IPS-20b (cell line): ENCODE measurements at regions not wholly inside any gene's neighbourhood (a gene's known extent, or its start where the extent isn't known, plus 50 kb on each side); places are given as distances from the start of the nearest gene placed in this dataset.

Experiments used
- H3K27ac ChIP-seq: one replicate; pipeline ENCODE4 v1.5.1; 2013; ENCODE audit warnings: low read length
- H3K27me3 ChIP-seq: 2 replicates; pipeline ENCODE4 v1.6.1; 2013; ENCODE audit warnings: mild to moderate bottlenecking, low read length, inconsistent platforms; ENCODE audit not compliant: insufficient read depth
- H3K36me3 ChIP-seq: 2 replicates; pipeline ENCODE4 v1.6.1; 2013; ENCODE audit warnings: low read depth, mild to moderate bottlenecking, inconsistent platforms, low read length, moderate library complexity; ENCODE audit not compliant: insufficient read depth
- H3K4me1 ChIP-seq: 2 replicates; pipeline ENCODE4 v1.6.1; 2013; ENCODE audit warnings: mild to moderate bottlenecking, control low read depth, inconsistent platforms, low read length, moderate library complexity; ENCODE audit not compliant: insufficient read depth
- H3K4me3 ChIP-seq: 2 replicates; pipeline ENCODE4 v1.5.1; 2013; ENCODE audit warnings: mild to moderate bottlenecking, low read length, inconsistent platforms
- H3K9ac ChIP-seq: 2 replicates; pipeline ENCODE4 v1.6.1; 2013; ENCODE audit warnings: low read depth, mild to moderate bottlenecking, inconsistent platforms, low read length, moderate library complexity
- H3K9me3 ChIP-seq: 2 replicates; pipeline ENCODE4 v1.6.1; 2013; ENCODE audit warnings: mild to moderate bottlenecking, low read depth, low read length, inconsistent platforms; ENCODE audit not compliant: insufficient read depth

DNA sequence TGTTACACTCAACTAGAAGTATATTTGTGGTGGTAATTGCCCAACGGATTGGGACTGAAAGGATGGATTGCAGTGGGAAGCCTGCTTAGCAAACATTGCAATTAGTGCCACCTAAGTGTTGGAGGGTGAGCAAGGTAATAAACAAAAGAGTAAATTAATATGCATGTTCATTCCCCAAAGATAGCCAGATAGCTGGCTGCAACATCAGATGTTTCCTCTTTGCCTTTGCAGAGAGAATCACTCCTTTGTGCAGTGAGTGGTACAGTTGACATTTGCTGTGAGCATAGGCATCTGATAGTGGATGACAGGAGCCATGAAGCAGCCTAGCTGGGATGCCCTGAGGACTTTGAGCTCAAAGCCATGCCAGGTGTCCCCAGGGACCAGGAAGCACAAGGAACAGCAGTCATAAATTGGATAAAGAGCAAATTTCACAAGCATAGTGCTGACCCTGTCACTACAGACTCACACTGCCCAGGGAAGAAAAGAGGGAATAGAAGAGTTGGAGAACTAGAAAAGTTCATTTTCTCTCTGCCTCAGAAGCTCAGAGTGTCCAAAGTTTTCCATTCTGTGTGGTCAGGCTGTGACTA lies 336.1 kb upstream of the SLC30A5 start:
- no peak overlapping the region for H3K9ac ChIP-seq
- H3K9me3 ChIP-seq = no peaks in the 10 kb centered on the region
- H3K4me3 ChIP-seq = no peak overlapping the region
- no peak overlapping the region for H3K27ac ChIP-seq
- H3K36me3 ChIP-seq = no peaks in the 10 kb centered on the region
- H3K4me1 ChIP-seq = no peaks in the 10 kb centered on the region
- H3K27me3 ChIP-seq = no peaks in the 10 kb centered on the region

DNA sequence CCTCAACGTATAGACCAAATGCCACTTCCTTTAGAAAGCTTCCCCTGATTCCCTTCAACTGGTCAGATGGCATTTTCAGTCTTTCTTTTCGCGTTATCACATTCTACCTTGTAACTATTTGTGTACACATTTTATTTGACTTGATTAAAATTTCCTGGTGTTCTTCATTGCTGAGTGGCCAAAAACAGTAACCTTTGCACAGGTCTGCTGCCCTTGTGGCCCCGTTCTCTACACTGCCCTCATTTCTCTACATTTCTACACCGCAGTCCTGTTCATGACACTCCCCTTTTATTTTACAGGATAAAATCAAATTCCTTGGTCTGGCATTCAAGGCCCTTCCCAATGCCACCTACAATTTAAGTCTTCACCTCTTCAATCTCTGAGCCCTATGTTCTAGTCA lies 334.2 kb upstream of the SLC30A5 start:
- no peaks in the 10 kb centered on the region for H3K27me3 ChIP-seq
- no peak overlapping the region for H3K4me3 ChIP-seq
- H3K36me3 ChIP-seq = no peaks in the 10 kb centered on the region
- H3K9ac ChIP-seq = no peak overlapping the region
- no peak overlapping the region for H3K27ac ChIP-seq
- no peaks in the 10 kb centered on the region for H3K4me1 ChIP-seq
- no peaks in the 10 kb centered on the region for H3K9me3 ChIP-seq

DNA sequence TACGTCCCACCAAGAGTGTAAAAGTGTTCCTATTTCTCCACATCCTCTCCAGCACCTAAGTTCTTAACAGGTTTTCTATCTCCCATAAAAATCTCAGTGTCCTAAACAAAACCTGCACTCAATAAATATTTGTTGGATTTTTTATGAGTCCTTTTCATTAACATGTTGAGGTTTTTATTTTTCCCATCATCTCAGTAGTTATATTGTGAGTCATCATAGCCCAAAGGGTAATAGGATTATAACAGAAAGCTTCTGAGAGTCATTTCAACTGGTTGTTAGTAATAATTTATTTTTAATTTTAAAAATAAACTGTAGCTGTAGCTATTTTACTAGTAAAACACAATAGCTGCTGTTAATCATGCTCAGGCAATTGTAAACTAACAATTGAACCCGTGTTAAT lies 331.6 kb upstream of the SLC30A5 start:
- no peaks in the 10 kb centered on the region for H3K4me1 ChIP-seq
- H3K4me3 ChIP-seq = no peak overlapping the region

DNA sequence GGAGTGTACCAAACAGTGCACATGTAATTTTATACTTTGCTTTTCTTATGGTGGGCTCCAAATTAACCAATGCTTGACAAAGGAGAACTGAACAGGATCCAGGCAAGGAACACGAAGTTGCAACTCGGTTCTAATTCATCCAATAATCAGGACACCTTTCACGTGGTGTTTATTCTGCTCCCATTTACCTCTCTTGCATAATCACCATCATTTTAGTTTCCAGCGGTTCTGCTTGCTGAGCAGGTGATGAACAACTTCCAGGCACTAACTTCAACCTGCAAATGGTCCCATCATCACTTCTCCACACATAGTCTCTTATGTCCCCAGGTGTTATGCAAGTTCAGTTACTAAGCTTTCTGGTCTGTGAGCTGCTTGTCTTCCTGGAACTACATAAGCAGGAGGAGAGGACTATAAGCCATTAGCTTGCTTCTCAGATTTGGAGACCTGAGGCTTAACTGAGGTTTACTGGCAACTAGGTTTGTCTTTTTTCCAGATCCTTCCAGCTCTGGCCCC lies 326.8 kb upstream of the SLC30A5 start:
- H3K9me3 ChIP-seq = no peaks in the 10 kb centered on the region
- no peaks in the 10 kb centered on the region; the same call in 1 of the 2 replicates for H3K27me3 ChIP-seq
- H3K36me3 ChIP-seq = no peaks in the 10 kb centered on the region
- no peak overlapping the region for H3K27ac ChIP-seq
- no peak overlapping the region for H3K9ac ChIP-seq
- no peaks in the 10 kb centered on the region for H3K4me1 ChIP-seq
- no peak overlapping the region for H3K4me3 ChIP-seq

More for the DNA sequence above, 331.6 kb upstream of the SLC30A5 start:
- no peak overlapping the region for H3K9ac ChIP-seq
- H3K36me3 ChIP-seq = no peaks in the 10 kb centered on the region
- no peaks in the 10 kb centered on the region for H3K9me3 ChIP-seq
- H3K27me3 ChIP-seq = no peaks in the 10 kb centered on the region; the same call in 1 of the 2 replicates
- H3K27ac ChIP-seq = no peak overlapping the region

DNA sequence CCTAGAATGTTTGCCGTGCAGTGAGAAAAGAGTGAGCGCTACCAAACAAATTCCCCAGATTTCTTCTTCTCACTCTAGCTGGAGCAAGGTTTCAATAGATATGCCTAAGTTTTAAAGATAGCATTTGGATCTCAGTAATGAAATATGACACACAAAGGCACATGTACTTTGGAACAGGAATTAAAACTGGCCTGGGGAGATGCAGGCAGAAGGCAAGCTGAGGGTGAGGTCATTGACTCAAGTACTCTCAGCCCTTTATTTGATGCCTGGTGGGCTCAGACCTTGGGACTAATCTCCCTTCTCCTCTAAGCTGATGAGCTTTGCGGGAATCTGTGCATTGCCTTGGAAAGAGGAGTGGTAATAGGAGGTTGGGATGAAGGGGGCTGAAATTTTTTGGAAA lies 323.3 kb upstream of the SLC30A5 start:
- Histone ChIP-seq H3K4me3 (no peak overlapping the region), H3K4me1 (no peaks in the 10 kb centered on the region), H3K36me3 (no peaks in the 10 kb centered on the region), H3K9me3 (no peaks in the 10 kb centered on the region), H3K27me3 (no peaks in the 10 kb centered on the region; the same call in 1 of the 2 replicates), H3K9ac (no peak overlapping the region), H3K27ac (no peak overlapping the region)

DNA sequence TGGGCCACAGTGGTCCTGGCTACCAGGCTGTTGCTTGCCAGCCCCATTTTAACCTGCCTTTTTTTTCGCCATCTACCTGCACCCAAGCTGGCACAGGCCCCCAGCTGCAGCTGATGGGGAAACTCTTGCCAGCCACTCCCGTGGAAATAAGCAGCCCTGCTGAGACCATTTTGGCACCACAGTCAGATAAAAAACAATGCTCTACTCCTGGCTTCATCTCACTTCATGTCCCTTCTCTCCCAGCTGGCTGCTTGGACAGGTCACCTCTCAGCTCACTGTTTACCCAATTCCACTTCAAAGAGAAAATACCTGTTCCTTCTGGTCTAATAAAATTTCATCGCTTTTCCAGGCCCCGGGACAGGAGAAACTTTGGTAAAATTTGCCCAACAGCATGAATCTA lies 322.6 kb upstream of the SLC30A5 start:
- H3K4me3 ChIP-seq = no peak overlapping the region
- H3K36me3 ChIP-seq = no peaks in the 10 kb centered on the region
- H3K9me3 ChIP-seq = no peaks in the 10 kb centered on the region
- H3K27ac ChIP-seq = no peak overlapping the region
- no peaks in the 10 kb centered on the region for H3K4me1 ChIP-seq
- no peak overlapping the region for H3K9ac ChIP-seq
- no peaks in the 10 kb centered on the region; the same call in 1 of the 2 replicates for H3K27me3 ChIP-seq

DNA sequence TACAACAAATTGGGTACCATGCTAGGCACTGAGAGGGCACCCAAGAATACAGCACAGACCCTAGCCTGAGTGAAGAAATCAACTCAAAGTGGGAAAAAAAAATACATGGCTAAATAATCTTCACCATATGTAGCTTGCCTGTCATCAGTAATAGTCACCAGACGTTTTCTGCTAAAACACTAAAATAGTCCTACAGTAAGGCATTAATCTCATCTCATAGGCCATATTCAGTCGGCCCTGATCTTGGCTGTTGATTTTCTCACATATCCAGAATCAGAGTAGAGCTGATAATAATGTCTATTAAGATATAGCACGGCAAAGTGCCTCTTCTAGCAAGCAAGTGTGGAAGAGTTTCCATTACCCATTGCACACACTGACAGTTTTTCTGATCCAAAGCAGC lies 322.1 kb upstream of the SLC30A5 start:
- Histone ChIP-seq H3K4me3 (no peak overlapping the region), H3K4me1 (no peaks in the 10 kb centered on the region), H3K27ac (no peak overlapping the region), H3K27me3 (no peaks in the 10 kb centered on the region; the same call in 1 of the 2 replicates), H3K9ac (no peak overlapping the region), H3K9me3 (no peaks in the 10 kb centered on the region), H3K36me3 (no peaks in the 10 kb centered on the region)

DNA sequence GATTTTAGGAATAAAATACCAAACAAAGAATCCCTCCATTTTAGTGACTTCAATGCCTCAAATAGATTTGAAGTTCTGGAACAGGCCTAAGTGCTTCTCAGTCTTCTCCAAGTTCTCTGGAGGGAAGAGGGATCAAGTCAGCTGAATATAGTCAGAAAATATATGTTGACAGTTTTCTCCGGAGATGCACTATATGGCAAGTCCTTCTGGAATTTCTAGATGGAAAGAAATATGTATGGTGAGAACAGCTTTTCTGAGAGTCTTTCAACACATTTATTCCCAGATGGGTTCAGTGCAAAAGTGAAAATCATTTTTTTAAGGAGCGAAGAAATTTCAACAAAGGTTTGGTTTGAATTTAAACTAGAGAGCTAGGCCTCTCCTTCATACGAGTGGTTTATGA lies 317.4 kb upstream of the SLC30A5 start:
- no peaks in the 10 kb centered on the region for H3K27me3 ChIP-seq
- no peak overlapping the region for H3K27ac ChIP-seq
- H3K36me3 ChIP-seq = no peaks in the 10 kb centered on the region
- no peaks in the 10 kb centered on the region for H3K4me1 ChIP-seq
- H3K9me3 ChIP-seq = no peaks in the 10 kb centered on the region
- no peak overlapping the region for H3K9ac ChIP-seq
- no peak overlapping the region for H3K4me3 ChIP-seq

DNA sequence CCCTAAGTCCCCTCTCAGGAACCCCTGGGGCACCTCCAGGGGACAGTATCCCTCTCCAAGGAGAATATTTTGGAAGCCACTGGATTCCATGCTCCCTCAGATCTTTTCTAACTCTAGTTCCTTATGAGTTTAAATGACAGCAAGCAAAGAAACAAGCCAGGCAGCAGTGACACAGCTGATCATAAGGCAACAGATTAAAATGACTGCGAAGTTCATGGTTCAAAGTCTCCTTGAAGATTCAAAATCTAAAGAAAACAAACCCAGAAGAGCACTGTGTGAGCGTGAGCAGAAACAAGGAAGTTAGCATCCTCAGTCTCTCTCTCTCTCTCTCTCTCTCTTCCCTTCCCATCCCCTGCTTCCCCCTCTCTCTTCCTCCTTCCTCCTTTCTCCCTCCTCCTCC lies 316.7 kb upstream of the SLC30A5 start:
- H3K27me3 ChIP-seq = no peaks in the 10 kb centered on the region
- no peaks in the 10 kb centered on the region for H3K36me3 ChIP-seq
- H3K4me1 ChIP-seq = no peaks in the 10 kb centered on the region
- H3K9ac ChIP-seq = no peak overlapping the region
- H3K27ac ChIP-seq = no peak overlapping the region
- no peaks in the 10 kb centered on the region for H3K9me3 ChIP-seq
- H3K4me3 ChIP-seq = no peak overlapping the region

DNA sequence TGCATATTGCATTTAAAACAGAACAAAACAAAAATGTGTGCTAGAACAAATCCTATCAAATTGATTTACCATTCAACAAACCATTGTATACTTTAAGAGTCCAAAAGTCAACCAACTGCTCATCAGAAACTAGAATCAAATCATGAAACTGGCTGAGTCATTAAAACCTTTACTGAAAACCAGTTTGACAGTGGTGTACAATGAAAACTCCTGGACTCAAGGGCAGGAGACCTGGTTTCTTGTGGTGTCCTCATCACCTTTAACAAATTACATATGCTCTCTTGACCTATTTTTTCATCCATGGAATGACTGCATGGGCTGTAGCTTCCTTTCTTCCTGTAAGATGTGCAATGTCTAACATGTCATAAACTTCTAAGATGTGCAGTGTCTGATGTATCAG lies 315.3 kb upstream of the SLC30A5 start:
- Histone ChIP-seq H3K27me3 (no peaks in the 10 kb centered on the region), H3K36me3 (no peaks in the 10 kb centered on the region), H3K27ac (no peak overlapping the region), H3K4me1 (no peaks in the 10 kb centered on the region), H3K4me3 (no peak overlapping the region), H3K9me3 (no peaks in the 10 kb centered on the region), H3K9ac (no peak overlapping the region)

DNA sequence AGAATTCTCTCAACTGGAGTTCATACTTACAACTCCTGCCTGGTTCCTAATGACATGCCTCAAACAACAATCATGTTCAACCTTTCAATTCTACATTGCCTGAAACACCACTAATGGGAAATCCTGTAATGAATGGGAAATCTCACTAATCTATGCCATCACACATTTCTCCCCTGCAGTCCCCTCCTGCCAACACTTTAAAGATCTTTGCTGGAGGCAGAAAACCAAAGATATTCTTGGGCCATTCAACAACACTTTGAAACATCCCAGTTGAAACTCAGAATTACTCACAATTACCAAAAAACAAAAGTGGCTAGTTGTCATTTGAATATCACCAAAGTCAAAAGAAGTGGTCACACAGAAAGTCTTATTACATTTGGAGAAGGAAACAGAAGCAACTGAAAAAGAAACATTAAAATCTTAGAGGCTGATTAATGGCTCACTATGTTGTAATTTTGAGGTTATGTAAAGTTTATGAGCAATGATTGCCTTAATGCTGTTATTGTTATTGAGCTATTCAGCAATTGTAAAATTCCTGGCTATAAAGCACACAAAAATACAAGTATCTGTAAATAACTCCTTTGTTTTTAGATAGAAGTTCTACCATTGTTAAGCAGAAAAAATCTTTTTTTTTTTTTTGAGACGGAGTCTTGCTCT lies 313.4 kb upstream of the SLC30A5 start:
- Histone ChIP-seq H3K9ac (no peak overlapping the region), H3K27me3 (no peaks in the 10 kb centered on the region), H3K4me3 (no peak overlapping the region), H3K27ac (no peak overlapping the region), H3K4me1 (no peaks in the 10 kb centered on the region), H3K9me3 (no peaks in the 10 kb centered on the region), H3K36me3 (no peaks in the 10 kb centered on the region)

DNA sequence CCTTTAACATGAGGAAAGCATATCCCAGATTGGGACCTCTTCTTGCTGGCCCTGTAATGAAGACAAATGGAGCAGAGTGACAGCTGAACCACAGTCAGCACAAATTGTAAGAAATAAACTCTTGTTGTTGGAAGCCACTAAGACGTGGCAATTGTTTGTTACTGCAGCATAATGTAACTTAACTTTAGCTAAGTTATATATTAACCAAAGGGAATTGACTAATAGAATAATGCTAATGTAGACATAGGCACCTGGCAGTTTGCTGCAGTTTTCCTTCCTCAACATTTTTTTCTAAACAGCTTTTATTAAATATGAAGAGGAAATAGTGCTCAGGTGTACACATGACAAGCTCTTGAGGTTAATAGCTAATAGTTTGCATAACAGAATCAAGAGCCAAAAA lies 300.7 kb upstream of the SLC30A5 start:
- H3K36me3 ChIP-seq = no peaks in the 10 kb centered on the region
- no peak overlapping the region for H3K4me3 ChIP-seq
- H3K9me3 ChIP-seq = no peaks in the 10 kb centered on the region
- H3K27ac ChIP-seq = no peak overlapping the region
- H3K4me1 ChIP-seq = peaks cover 3% of the 10 kb centered on the region; the same call in 1 of the 2 replicates
- no peak overlapping the region for H3K9ac ChIP-seq
- H3K27me3 ChIP-seq = no peaks in the 10 kb centered on the region
